GM12878 (cell line): ENCODE measurements at regions not wholly inside any gene's neighbourhood (a gene's known extent, or its start where the extent isn't known, plus 50 kb on each side); places are given as distances from the start of the nearest gene placed in this dataset.

Experiments
- BHLHE40 ChIP-seq, 2 experiments: fragments of 450-650 bp in 1 of 2; IDR thresholded peaks; 2 replicates each; pipeline ENCODE4 v1.6.1; 2011 to 2017; ENCODE audit warnings: low read depth in 2 of 2, borderline replicate concordance in 1 of 2, improper control_type of control experiment in 1 of 2, low read length in 1 of 2, mild to moderate bottlenecking in 1 of 2
- CREM ChIP-seq: IDR thresholded peaks from 2 replicates; pipeline ENCODE4 v1.6.1; 2014; ENCODE audit warnings: antibody characterized with exemption, low read depth
- CUX1 ChIP-seq: IDR thresholded peaks from 2 replicates; pipeline ENCODE4 v1.6.1; 2012; ENCODE audit warnings: improper control_type of control experiment, low read depth, low read length; ENCODE audit not compliant: insufficient replicate concordance
- E2F4 ChIP-seq: IDR thresholded peaks from 2 replicates; pipeline ENCODE4 v1.6.1; 2012; ENCODE audit warnings: low read depth, low read length, improper control_type of control experiment
- HDGF ChIP-seq: fragments of 450-650 bp; IDR thresholded peaks from 2 replicates; pipeline ENCODE4 v1.6.1; 2016; ENCODE audit warnings: antibody characterized with exemption
- JUNB ChIP-seq: IDR thresholded peaks from 2 replicates; pipeline ENCODE4 v1.6.1; 2016; ENCODE audit warnings: antibody characterized with exemption, mild to moderate bottlenecking
- NR2C1 ChIP-seq: fragments of 450-650 bp; IDR thresholded peaks from 2 replicates; pipeline ENCODE4 v1.6.1; 2017; ENCODE audit warnings: antibody characterized with exemption, mild to moderate bottlenecking, moderate library complexity
- RELA ChIP-seq: fragments of 450-650 bp; IDR thresholded peaks from 2 replicates; pipeline ENCODE4 v1.8.0; 2014; ENCODE audit warnings: borderline replicate concordance; ENCODE audit not compliant: partially characterized antibody
- STAT1 ChIP-seq: fragments of 450-650 bp; conservative IDR thresholded peaks from 2 replicates; pipeline ENCODE4 v1.6.1; 2014; ENCODE audit warnings: antibody characterized with exemption, mild to moderate bottlenecking
- TARDBP ChIP-seq: IDR thresholded peaks from 2 replicates; pipeline ENCODE4 v1.6.1; 2016; ENCODE audit warnings: borderline replicate concordance
- WRNIP1 ChIP-seq: IDR thresholded peaks from 2 replicates; pipeline ENCODE4 v1.6.1; 2011; ENCODE audit warnings: low read depth, low read length, improper control_type of control experiment, borderline replicate concordance

- TF ChIP-seq CUX1, result no peak
- TF ChIP-seq NR2C1, result no peak
- TF ChIP-seq JUNB, result no peak
- TF ChIP-seq TARDBP, result no peak
- no peak for TF ChIP-seq RELA
- TF ChIP-seq WRNIP1, result no peak
- TF ChIP-seq CREM, result no peak
- no peak for TF ChIP-seq STAT1
- TF ChIP-seq BHLHE40 (IDR thresholded peaks at IDR 0.05; ENCODE audit: borderline replicate concordance in 1 of 2, low read depth in 2 of 2, low read length in 1 of 2), result no peak
- no peak for TF ChIP-seq HDGF
- TF ChIP-seq E2F4, result no peak
Measured at GRCh38 chr5:9832921-9833320, 202.8 kb upstream of the TAS2R1 start (continued).
